T-cell (primary cell): ENCODE measurements at regions not wholly inside any gene's neighbourhood (a gene's known extent, or its start where the extent isn't known, plus 50 kb on each side); places are given as distances from the start of the nearest gene placed in this dataset.

ENCODE experiments used
- ATAC-seq, 4 experiments: fragments of 200-7000 bp in 3 of 4; fragments of 150-1000 bp in 1 of 4; cut with Tn5 transposase; replicated peaks in 1 of 4; 1 replicate in 3 of 4; 2 replicates in 1 of 4; pipeline ENCODE4 v1.10.0; 2021; ENCODE audit warnings: moderate library complexity in 3 of 4, mild to moderate bottlenecking in 2 of 4, moderate number of reproducible peaks in 1 of 4
- CTCF ChIA-PET, 2 donors: fragments of 300-600 bp; sonication (Branson Sonifier 250); formaldehyde crosslinking; loops; one replicate each; lab custom pipeline; 2022; ENCODE audit warnings: antibody characterized with exemption in 2 of 2; lab: Charles Lee
- POLR2A ChIA-PET, 2 donors: fragments of 300-600 bp; sonication (Branson Sonifier 250); formaldehyde crosslinking; loops; one replicate each; lab custom pipeline; 2022; ENCODE audit warnings: antibody characterized with exemption in 2 of 2; lab: Charles Lee
- DNase-seq, 35 experiments: peaks; one replicate each; pipeline versions ENCODE4 v3.0.0 to v3.0.0-alpha.2; 2013 to 2023
- H3K27ac ChIP-seq: one replicate; pipeline ENCODE4 v1.5.1; 2013; ENCODE audit warnings: low read length
- H3K27me3 ChIP-seq, 2 experiments: replicated peaks in 1 of 2; 1 replicate in 1 of 2; 2 replicates in 1 of 2; pipeline versions ENCODE4 v1.6.1 to v1.7.0; 2013; ENCODE audit warnings: low read length in 1 of 2, mixed read lengths in 1 of 2; ENCODE audit not compliant: control insufficient read depth in 2 of 2, insufficient read depth in 2 of 2; ENCODE audit errors: extremely low read depth in 1 of 2
- H3K36me3 ChIP-seq, 2 donors: 1 replicate in 1 of 2; 2 replicates in 1 of 2; pipeline versions ENCODE4 v1.6.1 to v1.7.0; 2013; ENCODE audit warnings: low read length in 1 of 2; ENCODE audit not compliant: control insufficient read depth in 2 of 2, insufficient read depth in 1 of 2; ENCODE audit errors: extremely low read depth in 1 of 2
- H3K4me1 ChIP-seq, 2 experiments: 1 replicate in 1 of 2; 2 replicates in 1 of 2; pipeline versions ENCODE4 v1.6.1 to v1.7.0; 2013; ENCODE audit warnings: low read length in 2 of 2, mixed read lengths in 1 of 2; ENCODE audit not compliant: insufficient read depth in 2 of 2, control insufficient read depth in 1 of 2; ENCODE audit errors: extremely low read depth in 1 of 2
- H3K4me3 ChIP-seq, 2 donors: 1 replicate in 1 of 2; 2 replicates in 1 of 2; pipeline versions ENCODE4 v1.5.1 to v1.7.0; 2013; ENCODE audit warnings: mild to moderate bottlenecking in 2 of 2, low read length in 1 of 2, moderate library complexity in 1 of 2; ENCODE audit not compliant: control insufficient read depth in 1 of 2; ENCODE audit errors: extremely low read depth in 1 of 2
- H3K9me3 ChIP-seq: 2 replicates; pipeline ENCODE4 v1.7.0; 2013
- H3K27ac Mint-ChIP-seq, 2 donors: one replicate each; pipeline ENCODE4 v1.8.0; 2020 to 2021; ENCODE audit warnings: mild to moderate bottlenecking in 2 of 2, mixed read lengths in 2 of 2
- H3K27me3 Mint-ChIP-seq, 2 donors: one replicate each; pipeline ENCODE4 v1.8.0; 2021 to 2022; ENCODE audit warnings: mixed read lengths in 2 of 2
- H3K36me3 Mint-ChIP-seq: one replicate; pipeline ENCODE4 v1.8.0; 2021; ENCODE audit warnings: mixed read lengths
- H3K4me1 Mint-ChIP-seq, 3 donors: one replicate each; pipeline ENCODE4 v1.8.0; 2020 to 2022; ENCODE audit warnings: mixed read lengths in 3 of 3, mild to moderate bottlenecking in 1 of 3
- H3K4me3 Mint-ChIP-seq, 3 donors: one replicate each; pipeline ENCODE4 v1.8.0; 2020 to 2022; ENCODE audit warnings: mild to moderate bottlenecking in 3 of 3, mixed read lengths in 3 of 3, moderate library complexity in 3 of 3
- H3K9me3 Mint-ChIP-seq, 3 donors: one replicate each; pipeline ENCODE4 v1.8.0; 2020 to 2022; ENCODE audit warnings: mixed read lengths in 3 of 3
- WGBS: methylation state at CpG from one replicate; pipeline ENCODE4 v1.1.5; 2013; ENCODE audit warnings: missing lambda C conversion rate; ENCODE audit not compliant: insufficient coverage; 5-methylcytosine and 5-hydroxymethylcytosine counted together

GRCh38 chr5:164298165-164298564 lies 792.7 kb downstream of the MAT2B start:
- Histone ChIP-seq H3K9me3 (no peaks in the 10 kb centered on the region), H3K27me3 (no peaks in the 10 kb centered on the region), H3K27ac (no peak overlapping the region), H3K36me3 (no peaks in the 10 kb centered on the region), H3K4me1 (no peaks in the 10 kb centered on the region), H3K4me3 (no peak overlapping the region)
- no CpG with 5 or more reads among the region's 2 CpGs for WGBS
- DNase-seq = no peak
- CTCF ChIA-PET = no interaction called here
- POLR2A ChIA-PET = no interaction called here
- Mint-ChIP-seq H3K27ac (no peak overlapping the region), H3K4me1 (no peaks in the 10 kb centered on the region), H3K9me3 (peaks cover 8 to 17% (median 9%) of the 10 kb centered on the region in 3 donors), H3K27me3 (no peaks in the 10 kb centered on the region), H3K36me3 (no peaks in the 10 kb centered on the region), H3K4me3 (no peak overlapping the region)
- no peak for ATAC-seq

DNA sequence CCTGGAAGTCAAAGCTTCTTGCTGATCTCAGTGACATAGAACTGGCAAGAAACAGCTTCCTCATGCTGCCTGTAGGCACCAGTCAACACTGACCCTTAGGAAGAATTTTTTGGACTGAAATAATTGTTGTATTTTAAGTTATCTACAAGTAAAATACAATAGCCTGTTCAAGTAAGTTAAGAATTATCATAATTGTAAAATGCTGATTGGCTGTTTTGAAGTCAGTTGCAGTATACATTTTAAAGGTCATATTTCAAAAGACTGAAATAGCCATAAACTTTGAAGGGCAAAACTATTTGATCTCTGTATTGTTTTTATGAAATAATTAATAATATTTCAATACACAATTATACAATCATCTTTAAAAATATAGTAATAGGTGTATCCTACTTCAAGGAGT lies 794.9 kb downstream of the MAT2B start:
- H3K27me3 ChIP-seq = no peaks in the 10 kb centered on the region
- H3K27ac Mint-ChIP-seq = no peak overlapping the region
- no peaks in the 10 kb centered on the region for H3K36me3 ChIP-seq
- DNase-seq (no peak), ATAC-seq (no peak)
- no peak overlapping the region for H3K4me3 Mint-ChIP-seq
- H3K4me1 Mint-ChIP-seq = no peaks in the 10 kb centered on the region
- CTCF ChIA-PET = no interaction called here
- no peak overlapping the region for H3K27ac ChIP-seq
- peaks cover 0 to 6% (median 2%) of the 10 kb centered on the region in 3 donors for H3K9me3 Mint-ChIP-seq
- H3K4me1 ChIP-seq = no peaks in the 10 kb centered on the region
- H3K4me3 ChIP-seq = no peak overlapping the region
- H3K36me3 Mint-ChIP-seq = no peaks in the 10 kb centered on the region
- POLR2A ChIA-PET = no interaction called here
- H3K9me3 ChIP-seq = no peaks in the 10 kb centered on the region
- no peaks in the 10 kb centered on the region for H3K27me3 Mint-ChIP-seq

DNA sequence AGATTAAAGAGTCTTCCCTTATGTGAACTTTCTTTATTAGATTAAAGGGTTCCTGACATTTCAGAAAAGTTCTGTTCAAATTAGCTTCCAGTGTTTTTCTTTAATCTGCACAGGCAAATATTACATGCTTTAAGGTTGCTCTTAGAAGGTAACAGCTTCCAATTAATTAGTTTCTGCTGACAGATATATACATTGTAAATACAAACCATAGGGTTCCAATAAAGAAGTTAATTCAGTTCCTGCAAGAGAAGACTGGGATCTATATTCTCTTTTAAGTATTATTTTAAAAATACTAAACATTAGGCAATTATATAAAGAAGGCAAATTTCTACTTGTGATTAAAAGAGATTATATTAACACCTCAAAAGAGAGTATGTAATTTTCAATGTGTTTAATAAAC lies 795.7 kb downstream of the MAT2B start:
- ChIA-PET POLR2A (no interaction called here), CTCF (no interaction called here)
- Mint-ChIP-seq H3K4me1 (no peaks in the 10 kb centered on the region), H3K9me3 (peaks cover 0 to 4% (median 0%) of the 10 kb centered on the region in 3 donors), H3K27ac (no peak overlapping the region), H3K36me3 (no peaks in the 10 kb centered on the region), H3K4me3 (no peak overlapping the region), H3K27me3 (no peaks in the 10 kb centered on the region)
- Histone ChIP-seq H3K4me3 (no peak overlapping the region), H3K4me1 (no peaks in the 10 kb centered on the region), H3K9me3 (no peaks in the 10 kb centered on the region), H3K27me3 (no peaks in the 10 kb centered on the region), H3K27ac (no peak overlapping the region), H3K36me3 (no peaks in the 10 kb centered on the region)
- DNase-seq (no peak), ATAC-seq (no peak)

DNA sequence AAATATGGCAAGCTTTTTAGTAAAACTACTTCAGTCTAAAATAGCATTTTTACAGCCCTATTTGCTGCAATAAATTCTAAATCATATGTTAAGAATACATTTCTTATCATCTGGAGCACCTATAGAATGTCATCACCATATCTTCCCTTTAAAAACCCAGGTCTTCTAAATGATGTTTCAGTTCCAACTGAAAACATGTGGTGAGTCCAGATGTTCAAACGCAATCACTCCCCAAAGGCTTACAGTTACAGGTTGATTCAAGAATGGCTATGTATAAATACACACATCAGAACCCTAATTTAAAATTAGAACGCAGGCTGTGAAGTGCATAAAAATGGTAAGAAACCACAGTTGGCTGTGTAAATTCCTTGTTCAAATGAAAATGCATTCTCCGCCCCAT lies 796.3 kb downstream of the MAT2B start:
- H3K4me1 ChIP-seq = no peaks in the 10 kb centered on the region
- WGBS = no CpG with 5 or more reads among the region's 3 CpGs
- DNase-seq (no peak), ATAC-seq (no peak)
- H3K27ac Mint-ChIP-seq = no peak overlapping the region
- ChIA-PET POLR2A (no interaction called here), CTCF (no interaction called here)
- H3K27me3 Mint-ChIP-seq = no peaks in the 10 kb centered on the region
- H3K9me3 Mint-ChIP-seq = peaks cover 4 to 8% (median 6%) of the 10 kb centered on the region in 3 donors
- H3K36me3 ChIP-seq = no peaks in the 10 kb centered on the region
- H3K27ac ChIP-seq = no peak overlapping the region
- no peaks in the 10 kb centered on the region for H3K4me1 Mint-ChIP-seq
- no peaks in the 10 kb centered on the region for H3K36me3 Mint-ChIP-seq
- H3K9me3 ChIP-seq = no peaks in the 10 kb centered on the region
- no peaks in the 10 kb centered on the region for H3K27me3 ChIP-seq
- no peak overlapping the region for H3K4me3 ChIP-seq
- H3K4me3 Mint-ChIP-seq = no peak overlapping the region

DNA sequence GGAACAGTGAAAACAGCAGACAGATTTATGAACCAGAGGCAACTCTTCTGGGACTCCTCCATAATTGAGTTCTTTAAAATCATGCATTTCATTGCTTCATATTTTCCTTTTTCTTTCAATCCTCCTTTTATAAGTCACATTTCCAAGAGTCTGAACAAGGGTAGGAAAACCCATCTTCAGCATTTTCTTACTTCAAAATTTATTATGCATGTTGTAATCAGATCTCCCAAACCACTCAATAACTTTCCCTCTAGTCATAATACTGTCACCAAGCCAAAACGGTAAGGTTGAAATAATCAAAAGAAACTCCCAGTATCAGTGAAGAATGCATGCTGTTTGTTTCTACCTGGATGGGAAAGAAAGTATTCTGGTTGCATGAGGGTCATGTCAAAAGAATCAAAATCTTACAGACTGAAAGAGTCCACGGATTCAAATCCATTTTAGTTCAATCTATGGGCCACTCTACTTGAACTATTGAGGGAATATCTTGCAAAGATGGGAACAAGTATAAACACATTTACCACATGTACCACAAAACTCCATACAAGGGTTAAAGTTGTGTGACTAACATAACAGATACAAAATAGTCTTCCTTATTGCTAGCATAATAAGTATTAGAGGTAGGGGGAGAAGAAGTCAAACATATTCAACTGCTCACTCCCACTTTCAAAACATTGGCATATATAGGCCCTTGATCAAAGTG lies 797.3 kb downstream of the MAT2B start:
- Histone ChIP-seq H3K27ac (no peak overlapping the region), H3K9me3 (no peaks in the 10 kb centered on the region), H3K4me1 (no peaks in the 10 kb centered on the region), H3K4me3 (no peak overlapping the region), H3K27me3 (no peaks in the 10 kb centered on the region), H3K36me3 (no peaks in the 10 kb centered on the region)
- H3K4me3 Mint-ChIP-seq = no peak overlapping the region
- CTCF ChIA-PET = no interaction called here
- WGBS = no CpG with 5 or more reads among the region's 2 CpGs
- no peaks in the 10 kb centered on the region for H3K4me1 Mint-ChIP-seq
- no peaks in the 10 kb centered on the region for H3K36me3 Mint-ChIP-seq
- H3K27me3 Mint-ChIP-seq = no peaks in the 10 kb centered on the region
- POLR2A ChIA-PET = no interaction called here
- H3K9me3 Mint-ChIP-seq = peaks cover 4 to 14% (median 8%) of the 10 kb centered on the region in 3 donors
- ATAC-seq = no peak
- H3K27ac Mint-ChIP-seq = no peak overlapping the region
- no peak for DNase-seq

GRCh38 chr5:164303646-164304215 lies 798.3 kb downstream of the MAT2B start:
- Mint-ChIP-seq H3K4me3 (no peak overlapping the region), H3K36me3 (no peaks in the 10 kb centered on the region), H3K9me3 (peaks cover 8 to 12% (median 11%) of the 10 kb centered on the region in 3 donors), H3K27ac (no peak overlapping the region), H3K4me1 (no peaks in the 10 kb centered on the region), H3K27me3 (no peaks in the 10 kb centered on the region)
- no CpG with 5 or more reads among the region's 2 CpGs for WGBS
- ATAC-seq (no peak), DNase-seq (no peak)
- Histone ChIP-seq H3K4me1 (no peaks in the 10 kb centered on the region), H3K36me3 (no peaks in the 10 kb centered on the region), H3K9me3 (no peaks in the 10 kb centered on the region), H3K4me3 (no peak overlapping the region), H3K27me3 (no peaks in the 10 kb centered on the region), H3K27ac (no peak overlapping the region)
- CTCF ChIA-PET = no interaction called here
- POLR2A ChIA-PET = no interaction called here

GRCh38 chr5:164306662-164307061 lies 801.2 kb downstream of the MAT2B start:
- Mint-ChIP-seq H3K4me1 (no peaks in the 10 kb centered on the region), H3K27me3 (no peaks in the 10 kb centered on the region), H3K27ac (no peak overlapping the region), H3K36me3 (no peaks in the 10 kb centered on the region), H3K4me3 (no peak overlapping the region), H3K9me3 (peaks cover 8 to 13% (median 11%) of the 10 kb centered on the region in 3 donors)
- ChIA-PET POLR2A (no interaction called here), CTCF (no interaction called here)
- H3K9me3 ChIP-seq = no peaks in the 10 kb centered on the region
- DNase-seq (no peak), ATAC-seq (no peak)
- no peak overlapping the region for H3K4me3 ChIP-seq
- H3K27me3 ChIP-seq = no peaks in the 10 kb centered on the region
- no peak overlapping the region for H3K27ac ChIP-seq
- H3K36me3 ChIP-seq = no peaks in the 10 kb centered on the region
- H3K4me1 ChIP-seq = no peaks in the 10 kb centered on the region
- no CpG with 5 or more reads among the region's 3 CpGs for WGBS
